IMR-90 (cell line): ENCODE measurements at regions not wholly inside any gene's neighbourhood (a gene's known extent, or its start where the extent isn't known, plus 50 kb on each side); places are given as distances from the start of the nearest gene placed in this dataset.

ENCODE experiments used
- ATAC-seq: fragments of 200-7000 bp; cut with Tn5 transposase; 2 replicates; pipeline ENCODE4 v1.9.1; 2020; ENCODE audit warnings: low read depth, mild to moderate bottlenecking, moderate library complexity
- BruUV-seq: library from RNA; stranded (reverse); fragments of 400-500 nt; replicated peaks from 2 replicates; lab custom pipeline; 2021; lab: Mats Ljungman, UMichigan
- CTCF ChIA-PET: fragments of 300-600 bp; formaldehyde crosslinking; extraction: SDS; loops from one replicate; lab custom pipeline; 2021; ENCODE audit warnings: antibody characterized with exemption; lab: Yijun Ruan, JAX
- POLR2A ChIA-PET: fragments of 300-600 bp; sonication (Branson Sonifier 250); formaldehyde crosslinking; loops from one replicate; lab custom pipeline; 2022; ENCODE audit warnings: antibody characterized with exemption; ENCODE audit not compliant: unreplicated experiment; lab: Charles Lee
- DNase-seq: peaks from one replicate; pipeline ENCODE4 v3.0.0; 2013
- H2AFZ ChIP-seq: replicated peaks from 2 replicates; pipeline ENCODE3; 2013; ENCODE audit warnings: low read length, mild to moderate bottlenecking; ENCODE audit not compliant: poor library complexity
- H2AK5ac ChIP-seq: 2 replicates; pipeline ENCODE4 v1.6.1; 2013; ENCODE audit warnings: low read depth, low read length, inconsistent platforms
- H2AK9ac ChIP-seq: replicated peaks from 2 replicates; pipeline ENCODE3; 2013; ENCODE audit warnings: mild to moderate bottlenecking, low read depth, low read length, moderate library complexity; ENCODE audit not compliant: poor library complexity
- H2BK120ac ChIP-seq: 2 replicates; pipeline ENCODE4 v1.6.1; 2013; ENCODE audit warnings: low read depth, low read length, inconsistent platforms
- H2BK15ac ChIP-seq: 3 replicates; pipeline ENCODE4 v1.6.1; 2013; ENCODE audit warnings: low read depth, low read length, inconsistent platforms
- H2BK20ac ChIP-seq: 2 replicates; pipeline ENCODE4 v1.6.1; 2013; ENCODE audit warnings: low read depth, mild to moderate bottlenecking, inconsistent platforms, low read length, moderate library complexity
- H2BK5ac ChIP-seq: 2 replicates; pipeline ENCODE4 v1.6.1; 2013; ENCODE audit warnings: mild to moderate bottlenecking, low read depth, low read length, inconsistent platforms; ENCODE audit not compliant: poor library complexity, severe bottlenecking
- H3K14ac ChIP-seq: replicated peaks from 2 replicates; pipeline ENCODE4 v1.6.1; 2013; ENCODE audit warnings: low read depth, low read length, inconsistent platforms
- H3K18ac ChIP-seq: 2 replicates; pipeline ENCODE4 v1.6.1; 2013; ENCODE audit warnings: low read depth, low read length, control low read depth
- H3K23ac ChIP-seq: 2 replicates; pipeline ENCODE4 v1.6.1; 2013; ENCODE audit warnings: low read depth, low read length, inconsistent platforms
- H3K27ac ChIP-seq: 2 replicates; pipeline ENCODE4 v1.5.1; 2013; ENCODE audit warnings: mild to moderate bottlenecking, control low read depth, low read length; ENCODE audit not compliant: insufficient read depth
- H3K27me3 ChIP-seq: 2 replicates; pipeline ENCODE4 v1.6.1; 2013; ENCODE audit warnings: low read length; ENCODE audit not compliant: control insufficient read depth, insufficient read depth
- H3K36me3 ChIP-seq: 2 replicates; pipeline ENCODE4 v1.6.1; 2013; ENCODE audit warnings: low read length, mixed read lengths; ENCODE audit not compliant: control insufficient read depth, insufficient read depth
- H3K4ac ChIP-seq: 2 replicates; pipeline ENCODE4 v1.6.1; 2013; ENCODE audit warnings: low read depth, low read length, inconsistent platforms
- H3K4me1 ChIP-seq: 2 replicates; pipeline ENCODE4 v1.6.1; 2013; ENCODE audit warnings: low read length, mixed read lengths; ENCODE audit not compliant: control insufficient read depth, insufficient read depth
- H3K4me2 ChIP-seq: 2 replicates; pipeline ENCODE4 v1.6.1; 2013; ENCODE audit warnings: low read depth, mild to moderate bottlenecking, control low read depth, low read length, moderate library complexity
- H3K4me3 ChIP-seq: 2 replicates; pipeline ENCODE4 v1.5.1; 2013; ENCODE audit warnings: low read depth, mild to moderate bottlenecking, control low read depth, low read length, moderate library complexity; ENCODE audit not compliant: insufficient read depth
- H3K56ac ChIP-seq: 2 replicates; pipeline ENCODE4 v1.6.1; 2013; ENCODE audit warnings: low read length, inconsistent platforms; ENCODE audit not compliant: insufficient read depth; ENCODE audit errors: extremely low read depth
- H3K79me1 ChIP-seq, 2 experiments: 2 replicates each; pipeline ENCODE4 v1.6.1; 2013; ENCODE audit warnings: low read length in 2 of 2, inconsistent platforms in 1 of 2, low read depth in 1 of 2
- H3K9ac ChIP-seq: 2 replicates; pipeline ENCODE4 v1.6.1; 2013; ENCODE audit warnings: low read depth, low read length, control low read depth
- H3K9me1 ChIP-seq: 2 replicates; pipeline ENCODE4 v1.6.1; 2013; ENCODE audit warnings: low read length, inconsistent platforms; ENCODE audit not compliant: insufficient read depth
- H3K9me3 ChIP-seq: 2 replicates; pipeline ENCODE4 v1.6.1; 2013; ENCODE audit warnings: low read length; ENCODE audit not compliant: control insufficient read depth, insufficient read depth
- H4K20me1 ChIP-seq: 2 replicates; pipeline ENCODE4 v1.6.1; 2013; ENCODE audit warnings: low read length, inconsistent platforms; ENCODE audit not compliant: insufficient read depth
- H4K5ac ChIP-seq: 2 replicates; pipeline ENCODE4 v1.6.1; 2013; ENCODE audit warnings: mild to moderate bottlenecking, low read depth, low read length, control low read depth
- H4K8ac ChIP-seq, 2 experiments: 2 replicates each; pipeline ENCODE4 v1.6.1; 2013; ENCODE audit warnings: low read depth in 2 of 2, low read length in 2 of 2, control low read depth in 1 of 2, inconsistent platforms in 1 of 2
- H4K91ac ChIP-seq: 2 replicates; pipeline ENCODE4 v1.6.1; 2013; ENCODE audit warnings: low read depth, low read length, inconsistent platforms; ENCODE audit not compliant: insufficient read depth
- BHLHE40 ChIP-seq: fragments of 150-350 bp; IDR thresholded peaks from 2 replicates; pipeline ENCODE4 v1.6.1; 2016; ENCODE audit warnings: mild to moderate bottlenecking, low read depth, low read length
- CEBPB ChIP-seq: IDR thresholded peaks from 2 replicates; pipeline ENCODE4 v1.6.1; 2012; ENCODE audit warnings: low read depth, low read length, improper control_type of control experiment
- CHD1 ChIP-seq: IDR thresholded peaks from 2 replicates; pipeline ENCODE4 v1.6.1; 2012; ENCODE audit warnings: low read depth, low read length, improper control_type of control experiment
- CTCF ChIP-seq: conservative IDR thresholded peaks from 2 replicates; pipeline ENCODE4 v1.5.1; 2012; ENCODE audit warnings: mild to moderate bottlenecking, low read depth, low read length, improper control_type of control experiment
- ELK1 ChIP-seq: fragments of 150-350 bp; IDR thresholded peaks from 2 replicates; pipeline ENCODE4 v1.6.1; 2016; ENCODE audit warnings: low read depth, mild to moderate bottlenecking, low read length, moderate library complexity, borderline replicate concordance
- FOS ChIP-seq: fragments of 150-350 bp; IDR thresholded peaks from 2 replicates; pipeline ENCODE4 v1.6.1; 2016; ENCODE audit warnings: low read depth, low read length
- MAFK ChIP-seq: IDR thresholded peaks from 2 replicates; pipeline ENCODE4 v1.6.1; 2012; ENCODE audit warnings: low read depth, low read length, improper control_type of control experiment
- MAZ ChIP-seq: IDR thresholded peaks from 2 replicates; pipeline ENCODE4 v1.6.1; 2012; ENCODE audit warnings: low read depth, mild to moderate bottlenecking, low read length, improper control_type of control experiment, moderate library complexity, borderline replicate concordance
- MXI1 ChIP-seq: IDR thresholded peaks from 2 replicates; pipeline ENCODE4 v1.6.1; 2012; ENCODE audit warnings: low read depth, mild to moderate bottlenecking, low read length, moderate library complexity, borderline replicate concordance
- NFE2L2 ChIP-seq: fragments of 150-350 bp; IDR thresholded peaks from 2 replicates; pipeline ENCODE4 v1.6.1; 2016; ENCODE audit warnings: low read depth, mild to moderate bottlenecking, low read length
- POLR2A ChIP-seq: IDR thresholded peaks from 2 replicates; pipeline ENCODE4 v1.6.1; 2012; ENCODE audit warnings: mild to moderate bottlenecking, low read depth, low read length
- RAD21 ChIP-seq: IDR thresholded peaks from 2 replicates; pipeline ENCODE4 v1.6.1; 2012; ENCODE audit warnings: low read length, improper control_type of control experiment
- RCOR1 ChIP-seq: IDR thresholded peaks from 2 replicates; pipeline ENCODE4 v1.6.1; 2012; ENCODE audit warnings: mild to moderate bottlenecking, low read length, improper control_type of control experiment; ENCODE audit not compliant: insufficient replicate concordance
- RFX5 ChIP-seq: IDR thresholded peaks from 2 replicates; pipeline ENCODE4 v1.8.0; 2012; ENCODE audit warnings: low read depth, mild to moderate bottlenecking, low read length, moderate library complexity
- SMC3 ChIP-seq: fragments of 150-350 bp; IDR thresholded peaks from 2 replicates; pipeline ENCODE4 v1.6.1; 2016; ENCODE audit warnings: low read depth, mild to moderate bottlenecking, antibody characterized with exemption, low read length, moderate library complexity
- USF2 ChIP-seq: fragments of 150-350 bp; IDR thresholded peaks from 2 replicates; pipeline ENCODE4 v1.6.1; 2017; ENCODE audit warnings: mild to moderate bottlenecking, antibody characterized with exemption, low read length, low read depth
- WGBS, 2 experiments: methylation state at CpG; one replicate each; pipeline versions ENCODE4 v1.1.5 to v1.1.7; 2013; ENCODE audit warnings: missing lambda C conversion rate in 2 of 2; ENCODE audit not compliant: insufficient read length in 1 of 2; ENCODE audit errors: extremely low coverage in 2 of 2; 5-methylcytosine and 5-hydroxymethylcytosine counted together
- dilution Hi-C: fragments of 300-500 bp; cut with HindIII; formaldehyde crosslinking; loops from one replicate; pipeline ENCODE4 v1.14.3; 2018; ENCODE audit warnings: low sequenced_read_pairs; ENCODE audit not compliant: unreplicated experiment
- in situ Hi-C: fragments of 300-500 bp; cut with MboI; formaldehyde crosslinking; loops from 3 replicates; pipeline ENCODE4 v1.14.3; 2019; ENCODE audit warnings: low sequenced_read_pairs, inconsistent platforms, mixed read lengths
- intact Hi-C: fragments of 100-400 bp; cut with micrococcal nuclease; formaldehyde crosslinking; loops from 2 replicates; pipeline ENCODE4 v1.10.0; 2022

GRCh38 chr20:39909447-39909846 lies 779.6 kb downstream of the MAFB start:
- BruUV-seq = no TSS peak
- H3K9me3 ChIP-seq = no peaks in the 10 kb centered on the region
- no peak overlapping the region for H4K91ac ChIP-seq
- TF ChIP-seq NFE2L2 = no peak
- TF ChIP-seq MAZ = no peak
- TF ChIP-seq FOS = no peak
- TF ChIP-seq CTCF = no peak
- no peak for TF ChIP-seq ELK1
- TF ChIP-seq USF2 = no peak
- TF ChIP-seq CEBPB = no peak
- TF ChIP-seq RAD21 = no peak
- no peak for TF ChIP-seq BHLHE40
- TF ChIP-seq RCOR1 = no peak
- no peak for TF ChIP-seq MXI1
- no peak for TF ChIP-seq CHD1
- no peak for TF ChIP-seq RFX5
- no peak for TF ChIP-seq POLR2A
- no peak for TF ChIP-seq SMC3
- TF ChIP-seq MAFK = no peak
- H2AK9ac ChIP-seq = no peak overlapping the region
- no peak overlapping the region for H3K9ac ChIP-seq
- no peak overlapping the region for H2BK20ac ChIP-seq
- no peak overlapping the region for H4K8ac ChIP-seq
- H3K27ac ChIP-seq = no peak overlapping the region
- H2BK120ac ChIP-seq = no peak overlapping the region
- no peak overlapping the region for H2AK5ac ChIP-seq
- H4K20me1 ChIP-seq = no peaks in the 10 kb centered on the region
- H3K4me3 ChIP-seq = no peak overlapping the region
- H3K27me3 ChIP-seq = peaks cover 2% of the 10 kb centered on the region; the same call in 1 of the 2 replicates
- H2AFZ ChIP-seq = no peak overlapping the region
- no peak overlapping the region for H3K4ac ChIP-seq
- CTCF ChIA-PET = no interaction called here
- H3K14ac ChIP-seq = no peak overlapping the region
- H3K56ac ChIP-seq = no peak overlapping the region
- no peak overlapping the region for H3K18ac ChIP-seq
- H3K4me1 ChIP-seq = no peaks in the 10 kb centered on the region
- in situ Hi-C loops = no loop called here
- no peak overlapping the region for H3K4me2 ChIP-seq
- WGBS, 2 experiments = 86% methylated on average over 1 of the region's 4 CpGs; no CpG with 5 or more reads in 1 of the 2 experiments
- POLR2A ChIA-PET = no interaction called here
- ATAC-seq (no peak), DNase-seq (no peak)
- no peaks in the 10 kb centered on the region for H3K79me1 ChIP-seq
- no peaks in the 10 kb centered on the region for H3K36me3 ChIP-seq
- H2BK5ac ChIP-seq = no peak overlapping the region
- intact Hi-C loops = no loop called here
- dilution Hi-C loops = no loop called here
- no peak overlapping the region for H4K5ac ChIP-seq
- H2BK15ac ChIP-seq = no peak overlapping the region
- H3K9me1 ChIP-seq = no peaks in the 10 kb centered on the region
- no peak overlapping the region for H3K23ac ChIP-seq
